Stimulated activated naive B cell treated with anti-CD40 and anti-IgM and Interleukin-4, amounts not matched to agents 10 μg/mL and 1 μg/mL and 100 μg/mL, for 72 hours (primary cell): ENCODE measurements at regions not wholly inside any gene's neighbourhood (a gene's known extent, or its start where the extent isn't known, plus 50 kb on each side); places are given as distances from the start of the nearest gene placed in this dataset.
"Not testable (repeated sequence)": the region's sequence is repeated elsewhere in the genome, so short reads cannot be mapped to it uniquely, and the experiment has no call there.

Experiments
- ATAC-seq, 2 donors: fragments of 150-1000 bp; cut with Tn5 transposase; replicated peaks; 2 replicates each; pipeline ENCODE4 v1.10.0; 2021; ENCODE audit warnings: moderate library complexity in 1 of 2
- DNase-seq: peaks from one replicate; pipeline ENCODE4 v3.0.0; 2021
- H3K27ac Mint-ChIP-seq: one replicate; pipeline ENCODE4 v1.8.0; 2022; ENCODE audit warnings: mild to moderate bottlenecking, mixed read lengths
- H3K27me3 Mint-ChIP-seq, 2 donors: one replicate each; pipeline ENCODE4 v1.8.0; 2022; ENCODE audit warnings: mixed read lengths in 2 of 2
- H3K36me3 Mint-ChIP-seq, 2 donors: one replicate each; pipeline ENCODE4 v1.8.0; 2022; ENCODE audit warnings: mixed read lengths in 2 of 2, mild to moderate bottlenecking in 1 of 2
- H3K4me1 Mint-ChIP-seq, 2 donors: one replicate each; pipeline ENCODE4 v1.8.0; 2022; ENCODE audit warnings: mixed read lengths in 2 of 2, mild to moderate bottlenecking in 1 of 2
- H3K4me3 Mint-ChIP-seq, 2 donors: one replicate each; pipeline ENCODE4 v1.8.0; 2022; ENCODE audit warnings: mild to moderate bottlenecking in 2 of 2, mixed read lengths in 2 of 2, moderate library complexity in 1 of 2
- H3K9me3 Mint-ChIP-seq, 2 donors: one replicate each; pipeline ENCODE4 v1.8.0; 2022; ENCODE audit warnings: mixed read lengths in 2 of 2, mild to moderate bottlenecking in 1 of 2

DNA sequence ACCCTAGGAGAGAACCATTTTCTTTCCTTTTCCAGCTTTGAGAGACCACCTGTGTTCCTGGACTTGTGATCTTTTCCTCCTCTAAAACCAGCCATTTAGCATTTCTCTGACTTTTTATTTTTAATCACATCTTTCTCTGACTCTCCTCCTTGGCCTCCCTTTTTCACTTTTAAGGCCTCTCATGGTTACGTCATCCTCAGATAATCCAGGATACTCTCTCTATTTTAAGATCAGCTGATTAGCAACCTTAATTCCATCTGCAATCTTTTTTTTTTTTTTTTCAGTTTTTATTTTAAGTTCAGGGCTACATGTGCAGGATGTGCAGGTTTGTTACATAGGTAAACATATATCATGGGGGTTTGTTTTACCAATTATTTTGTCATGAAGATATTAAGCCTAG lies 54.0 kb downstream of the RFPL4B start:
- Mint-ChIP-seq H3K27ac (no peak overlapping the region), H3K4me3 (no peak overlapping the region), H3K36me3 (no peaks in the 10 kb centered on the region), H3K9me3 (peaks cover 8 to 9% of the 10 kb centered on the region in 2 donors), H3K4me1 (no peaks in the 10 kb centered on the region), H3K27me3 (no peaks in the 10 kb centered on the region)
- DNase-seq, result no peak
- ATAC-seq, result no peak

DNA sequence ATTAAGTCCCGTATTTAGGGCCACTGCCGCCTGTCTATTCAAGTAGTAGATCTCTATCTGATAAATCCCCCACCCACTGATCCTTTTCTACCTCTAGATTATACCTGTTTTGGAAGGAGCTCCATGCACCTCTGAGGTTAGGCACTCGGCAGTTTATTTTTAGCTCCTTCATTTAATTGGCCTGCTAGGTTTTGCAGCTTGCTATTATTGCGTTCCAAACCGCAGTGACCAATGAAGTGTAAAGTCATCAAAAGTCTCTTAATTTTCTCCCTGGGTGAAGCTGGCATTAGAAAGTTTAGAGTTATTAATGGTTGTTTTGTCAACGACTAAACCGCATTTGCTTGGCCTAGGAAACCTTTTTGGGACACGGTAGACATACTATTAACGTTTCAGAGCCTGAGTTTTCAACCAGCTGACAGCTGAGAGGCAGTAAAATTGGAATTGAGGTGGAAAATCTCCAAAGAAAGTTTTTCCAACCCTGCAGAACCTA lies 60.0 kb downstream of the RFPL4B start:
- Mint-ChIP-seq H3K27ac (no peak overlapping the region), H3K9me3 (no peaks in the 10 kb centered on the region), H3K4me1 (no peaks in the 10 kb centered on the region), H3K36me3 (no peaks in the 10 kb centered on the region), H3K27me3 (peaks cover 0 to 5% of the 10 kb centered on the region in 2 donors), H3K4me3 (no peak overlapping the region)
- no peak for ATAC-seq
- DNase-seq, result no peak

DNA sequence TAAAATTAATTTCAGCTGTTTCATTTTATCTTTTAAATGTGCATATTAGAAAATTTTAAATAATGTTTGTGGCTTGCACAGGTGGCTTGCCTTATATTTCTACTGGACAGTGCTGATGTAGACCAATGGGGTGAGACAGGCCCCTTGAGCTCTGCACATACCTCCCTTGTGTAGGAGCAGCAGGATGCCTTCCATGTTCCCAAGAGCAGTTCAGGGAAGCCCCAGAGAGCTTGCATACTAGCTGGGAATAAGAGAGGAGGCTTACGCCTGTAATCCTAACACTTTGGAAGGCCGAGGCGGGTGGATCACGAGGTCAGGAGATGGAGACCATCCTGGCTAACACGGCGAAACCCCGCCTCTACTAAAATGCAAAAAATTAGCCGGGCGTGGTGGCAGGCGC lies 61.4 kb downstream of the RFPL4B start:
- peaks cover 2 to 5% of the 10 kb centered on the region in 2 donors for H3K27me3 Mint-ChIP-seq
- H3K4me3 Mint-ChIP-seq, result no peak overlapping the region
- no peaks in the 10 kb centered on the region for H3K9me3 Mint-ChIP-seq
- DNase-seq, result no peak
- no peaks in the 10 kb centered on the region for H3K36me3 Mint-ChIP-seq
- no peak overlapping the region for H3K27ac Mint-ChIP-seq
- H3K4me1 Mint-ChIP-seq, result no peaks in the 10 kb centered on the region
- no peak for ATAC-seq

DNA sequence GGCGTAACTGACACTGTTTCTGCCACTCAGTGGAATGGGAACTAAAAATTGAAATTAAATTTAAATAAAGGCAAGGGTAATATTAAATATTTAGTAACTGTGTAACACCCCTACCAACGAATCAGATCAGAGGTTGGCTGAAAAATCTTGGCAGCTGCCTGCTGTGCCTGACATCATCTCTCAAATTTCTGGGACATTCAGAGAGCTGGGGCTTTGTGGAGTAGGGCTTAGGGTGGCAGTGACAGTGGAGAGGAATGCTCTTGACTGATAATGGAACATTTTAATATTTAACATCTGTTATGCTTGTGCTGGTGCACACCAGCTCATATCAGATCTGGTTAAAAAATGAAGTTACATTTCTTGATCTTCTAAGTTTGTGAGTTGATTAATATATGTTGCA lies 62.2 kb downstream of the RFPL4B start:
- Mint-ChIP-seq H3K9me3 (no peaks in the 10 kb centered on the region), H3K36me3 (no peaks in the 10 kb centered on the region), H3K4me3 (no peak overlapping the region), H3K27ac (no peak overlapping the region), H3K4me1 (no peaks in the 10 kb centered on the region), H3K27me3 (peaks cover 10 to 11% of the 10 kb centered on the region in 2 donors)
- DNase-seq, result no peak
- no peak for ATAC-seq

DNA sequence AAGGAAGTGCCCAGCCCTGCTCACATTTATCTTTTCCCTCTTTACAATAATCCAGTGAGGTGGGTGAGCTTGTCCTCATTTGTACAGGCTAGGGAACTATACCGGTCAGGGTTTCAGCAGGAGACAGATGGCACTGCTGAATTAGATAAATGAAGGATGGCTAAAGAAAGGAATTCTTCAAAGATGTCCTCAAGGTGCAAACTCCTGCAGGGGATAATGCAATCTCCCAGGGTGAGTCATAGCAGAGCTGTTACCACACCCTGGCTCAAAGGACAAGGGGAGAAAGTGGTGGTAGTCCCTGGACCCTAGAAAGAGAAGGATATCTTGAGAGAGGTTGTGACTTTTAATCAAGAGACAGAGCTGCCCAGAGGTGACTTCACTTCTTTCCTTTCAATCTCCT lies 66.7 kb downstream of the RFPL4B start:
- no peaks in the 10 kb centered on the region for H3K4me1 Mint-ChIP-seq
- DNase-seq, result no peak
- H3K9me3 Mint-ChIP-seq, result peaks cover 1 to 4% of the 10 kb centered on the region in 2 donors
- peaks cover 6 to 10% of the 10 kb centered on the region in 2 donors for H3K27me3 Mint-ChIP-seq
- H3K4me3 Mint-ChIP-seq, result no peak overlapping the region
- no peaks in the 10 kb centered on the region for H3K36me3 Mint-ChIP-seq
- no peak overlapping the region for H3K27ac Mint-ChIP-seq
- no peak for ATAC-seq

DNA sequence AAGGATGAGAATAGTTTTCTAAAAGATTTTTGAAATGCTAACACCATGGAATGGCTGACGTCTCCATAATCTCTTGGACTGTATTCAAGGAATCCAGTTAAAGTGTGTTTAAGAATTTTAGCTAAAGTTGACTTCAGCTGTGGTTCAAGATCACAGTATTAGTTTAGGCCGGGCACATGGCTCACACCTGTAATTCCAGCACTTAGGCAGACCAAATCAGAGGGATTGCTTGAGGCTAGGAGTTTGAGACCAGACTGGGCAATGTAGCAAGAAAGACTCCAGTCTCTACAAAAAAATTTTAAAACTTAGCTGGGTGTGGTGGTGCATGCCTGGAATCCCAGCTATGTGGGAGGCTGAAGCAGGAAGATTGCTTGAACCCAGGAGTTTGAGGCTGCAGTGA lies 68.2 kb downstream of the RFPL4B start:
- H3K27me3 Mint-ChIP-seq, result peaks cover 7 to 12% of the 10 kb centered on the region in 2 donors
- H3K36me3 Mint-ChIP-seq, result no peaks in the 10 kb centered on the region
- DNase-seq (no peak), ATAC-seq (no peak)
- H3K27ac Mint-ChIP-seq, result no peak overlapping the region
- no peaks in the 10 kb centered on the region for H3K4me1 Mint-ChIP-seq
- no peak overlapping the region for H3K4me3 Mint-ChIP-seq
- H3K9me3 Mint-ChIP-seq, result peaks cover 2 to 4% of the 10 kb centered on the region in 2 donors

DNA sequence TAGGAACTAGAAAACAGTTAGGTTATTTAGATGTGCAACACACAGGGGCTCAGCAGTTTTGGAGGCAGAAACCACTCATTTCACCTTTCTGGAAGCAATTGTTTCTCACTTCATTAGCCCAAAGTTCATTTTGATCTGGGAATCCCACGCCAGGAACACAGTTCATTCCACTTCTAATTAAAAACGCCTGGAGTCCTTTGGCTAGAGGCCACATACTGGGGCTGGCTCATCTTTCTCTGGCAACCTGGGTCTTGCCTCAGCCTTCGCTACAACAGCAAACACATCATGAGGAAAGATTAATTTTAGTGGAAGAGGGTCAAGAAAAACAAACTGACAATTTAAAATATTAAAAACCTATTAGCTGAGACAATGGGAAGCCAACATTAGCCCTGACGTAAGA lies 69.7 kb downstream of the RFPL4B start:
- Mint-ChIP-seq H3K27me3 (peaks cover 14 to 25% of the 10 kb centered on the region in 2 donors), H3K27ac (no peak overlapping the region), H3K4me3 (no peak overlapping the region), H3K9me3 (peaks cover 3 to 4% of the 10 kb centered on the region in 2 donors), H3K4me1 (no peaks in the 10 kb centered on the region), H3K36me3 (no peaks in the 10 kb centered on the region)
- ATAC-seq (no peak), DNase-seq (no peak)

DNA sequence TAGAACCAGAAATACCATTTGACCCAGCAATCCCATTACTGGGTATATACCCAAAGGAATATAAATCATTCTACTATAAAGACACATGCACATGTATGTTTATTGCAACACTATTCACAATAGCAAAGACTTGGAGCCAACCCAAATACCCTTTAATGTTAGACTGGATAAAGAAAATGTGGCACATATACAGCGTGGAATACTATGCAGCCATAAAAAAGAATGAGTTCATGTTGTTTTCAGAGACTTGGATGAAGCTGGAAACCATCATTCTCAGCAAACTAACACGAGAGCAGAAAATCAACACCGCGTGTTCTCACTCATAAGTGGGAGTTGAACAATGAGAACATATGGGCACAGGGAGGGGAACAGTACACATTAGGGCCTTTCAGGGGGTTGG lies 79.9 kb downstream of the RFPL4B start:
- not testable (repeated sequence) for ATAC-seq, DNase-seq, H3K4me3 Mint-ChIP-seq, H3K27ac Mint-ChIP-seq, H3K36me3 Mint-ChIP-seq, H3K4me1 Mint-ChIP-seq
- Mint-ChIP-seq H3K9me3 (peaks cover 0 to 12% of the 10 kb centered on the region in 2 donors), H3K27me3 (peaks cover 0 to 18% of the 10 kb centered on the region in 2 donors)

DNA sequence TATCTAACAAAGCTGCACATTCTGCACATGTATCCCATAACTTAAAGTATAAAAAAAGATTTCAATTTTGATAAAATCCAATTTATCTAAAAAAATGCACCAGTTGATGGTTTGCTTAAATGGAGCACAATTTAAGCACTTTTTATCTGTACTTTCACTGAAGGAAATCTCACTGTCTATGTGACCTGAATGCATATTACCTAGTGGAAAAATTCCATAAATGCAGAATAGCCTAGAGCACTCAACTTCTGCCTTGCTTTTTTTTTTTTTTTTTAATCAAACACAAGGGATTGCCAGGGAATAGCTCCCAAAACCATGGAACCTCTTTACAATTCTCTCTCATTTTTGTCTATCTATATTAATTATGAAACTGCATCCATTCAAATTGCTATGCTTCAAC lies 80.4 kb downstream of the RFPL4B start:
- no peaks in the 10 kb centered on the region for H3K36me3 Mint-ChIP-seq
- peaks cover 0 to 12% of the 10 kb centered on the region in 2 donors for H3K9me3 Mint-ChIP-seq
- H3K4me3 Mint-ChIP-seq, result no peak overlapping the region
- ATAC-seq, result no peak
- DNase-seq, result no peak
- no peaks in the 10 kb centered on the region for H3K4me1 Mint-ChIP-seq
- H3K27me3 Mint-ChIP-seq, result peaks cover 0 to 13% of the 10 kb centered on the region in 2 donors
- H3K27ac Mint-ChIP-seq, result no peak overlapping the region

DNA sequence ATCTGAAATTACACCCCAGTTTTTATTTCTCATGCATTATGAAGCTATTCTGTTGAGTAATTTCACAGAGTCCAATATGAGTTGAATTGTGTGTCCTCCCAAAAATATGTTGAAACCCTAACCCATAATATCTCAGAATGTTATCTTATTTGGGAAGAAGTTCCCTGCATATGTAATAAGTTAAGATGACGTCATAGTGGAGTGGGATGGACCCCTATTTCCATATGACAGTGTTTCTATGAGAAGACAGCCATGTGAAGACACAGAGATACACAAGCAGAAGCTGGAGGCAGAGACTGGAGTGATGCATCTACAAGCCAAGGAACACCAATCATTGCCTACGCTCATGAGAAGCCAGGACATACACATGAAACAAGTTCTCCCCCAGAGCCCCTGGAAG lies 81.3 kb downstream of the RFPL4B start:
- peaks cover 0 to 12% of the 10 kb centered on the region in 2 donors for H3K9me3 Mint-ChIP-seq
- DNase-seq (no peak), ATAC-seq (no peak)
- peaks cover 0 to 7% of the 10 kb centered on the region in 2 donors for H3K27me3 Mint-ChIP-seq
- H3K4me3 Mint-ChIP-seq, result no peak overlapping the region
- no peaks in the 10 kb centered on the region for H3K4me1 Mint-ChIP-seq
- no peaks in the 10 kb centered on the region for H3K36me3 Mint-ChIP-seq
- no peak overlapping the region for H3K27ac Mint-ChIP-seq

DNA sequence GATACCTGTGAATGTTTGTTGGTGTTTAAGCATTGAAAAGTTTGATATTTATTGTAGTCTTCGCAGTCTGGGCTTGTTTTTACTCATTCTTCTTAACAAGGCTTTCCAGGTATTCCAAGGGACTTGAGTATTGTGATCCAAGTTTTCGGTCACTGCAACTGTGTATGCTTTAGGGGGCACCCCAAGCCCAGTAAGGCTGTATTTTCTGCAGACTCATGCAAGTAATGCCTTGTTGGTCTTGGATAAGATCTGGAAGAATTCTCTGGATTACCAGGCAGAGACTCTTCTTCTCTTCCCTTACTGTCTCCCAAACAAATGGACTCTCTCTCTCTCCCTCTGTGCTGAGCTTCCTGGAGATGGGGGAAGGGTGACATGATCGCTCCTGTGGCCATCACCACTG lies 82.1 kb downstream of the RFPL4B start:
- H3K36me3 Mint-ChIP-seq, result no peaks in the 10 kb centered on the region
- DNase-seq (no peak), ATAC-seq (no peak)
- no peaks in the 10 kb centered on the region for H3K4me1 Mint-ChIP-seq
- H3K27ac Mint-ChIP-seq, result no peak overlapping the region
- H3K4me3 Mint-ChIP-seq, result no peak overlapping the region
- no peaks in the 10 kb centered on the region for H3K27me3 Mint-ChIP-seq
- H3K9me3 Mint-ChIP-seq, result peaks cover 0 to 11% of the 10 kb centered on the region in 2 donors

DNA sequence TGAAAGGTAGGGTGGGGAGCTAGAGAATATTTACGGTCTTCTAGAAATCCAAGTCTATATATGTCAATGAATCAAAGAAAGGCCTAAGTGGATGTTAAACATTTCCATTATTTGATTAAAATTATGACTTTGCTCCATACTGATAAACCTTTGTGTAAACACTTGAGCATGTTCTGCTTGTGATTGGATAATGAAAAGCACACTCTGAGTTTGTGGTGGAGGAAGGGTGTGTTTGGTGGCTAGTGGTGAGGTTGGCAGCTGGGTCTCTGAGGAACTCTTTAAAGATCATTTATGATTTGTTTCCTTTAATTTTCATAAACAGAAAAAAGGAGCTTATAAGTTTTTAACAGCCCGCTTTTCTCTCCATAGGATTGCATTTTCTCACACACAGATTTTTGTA lies 84.7 kb downstream of the RFPL4B start:
- DNase-seq (no peak), ATAC-seq (no peak)
- Mint-ChIP-seq H3K4me3 (no peak overlapping the region), H3K4me1 (no peaks in the 10 kb centered on the region), H3K36me3 (no peaks in the 10 kb centered on the region), H3K27ac (no peak overlapping the region), H3K9me3 (peaks cover 0 to 4% of the 10 kb centered on the region in 2 donors), H3K27me3 (no peaks in the 10 kb centered on the region)

DNA sequence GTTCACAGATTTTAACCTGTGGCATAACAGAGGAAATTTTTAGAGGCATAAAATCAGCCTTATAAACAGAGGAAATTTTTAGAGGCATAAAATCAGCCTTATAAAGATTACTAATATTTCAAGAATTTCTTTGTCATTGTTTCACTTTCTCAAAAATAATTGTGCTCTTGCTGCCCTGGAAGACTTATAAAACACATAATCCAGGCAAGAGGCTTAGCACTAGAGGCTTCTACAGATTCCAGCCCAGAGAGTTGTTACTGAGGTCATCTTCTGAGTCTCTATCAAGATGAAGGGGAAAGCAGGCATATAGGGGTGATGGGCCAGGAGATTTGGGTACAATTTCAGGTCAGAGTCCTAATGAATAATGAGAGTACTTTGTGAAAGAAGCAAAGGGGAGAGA lies 85.7 kb downstream of the RFPL4B start:
- Mint-ChIP-seq H3K27ac (no peak overlapping the region), H3K36me3 (no peaks in the 10 kb centered on the region), H3K27me3 (no peaks in the 10 kb centered on the region), H3K4me1 (no peaks in the 10 kb centered on the region), H3K4me3 (no peak overlapping the region), H3K9me3 (peaks cover 0 to 1% of the 10 kb centered on the region in 2 donors)
- no peak for DNase-seq
- ATAC-seq, result no peak

DNA sequence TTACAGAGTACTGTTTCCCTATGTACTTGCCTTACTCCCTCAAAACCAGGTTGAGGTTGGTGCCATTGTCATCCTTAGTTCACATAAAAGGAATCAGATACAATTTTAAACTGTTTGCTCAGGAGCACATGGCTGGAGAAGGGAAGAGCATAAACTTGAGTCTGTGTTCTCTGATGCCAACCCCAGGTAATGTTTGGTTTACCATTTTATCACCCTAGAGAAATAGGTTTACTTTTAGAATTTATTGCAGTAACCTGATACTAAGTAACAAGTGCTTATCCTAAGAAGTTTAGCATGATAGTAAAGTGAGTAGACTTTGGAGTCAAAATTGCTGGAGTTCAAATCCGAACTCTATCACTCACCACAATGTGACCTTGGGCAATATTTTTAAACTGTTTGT lies 86.3 kb downstream of the RFPL4B start:
- Mint-ChIP-seq H3K9me3 (peaks cover 0 to 1% of the 10 kb centered on the region in 2 donors), H3K27me3 (no peaks in the 10 kb centered on the region), H3K27ac (no peak overlapping the region), H3K4me3 (no peak overlapping the region), H3K4me1 (no peaks in the 10 kb centered on the region), H3K36me3 (no peaks in the 10 kb centered on the region)
- no peak for ATAC-seq
- DNase-seq, result no peak

DNA sequence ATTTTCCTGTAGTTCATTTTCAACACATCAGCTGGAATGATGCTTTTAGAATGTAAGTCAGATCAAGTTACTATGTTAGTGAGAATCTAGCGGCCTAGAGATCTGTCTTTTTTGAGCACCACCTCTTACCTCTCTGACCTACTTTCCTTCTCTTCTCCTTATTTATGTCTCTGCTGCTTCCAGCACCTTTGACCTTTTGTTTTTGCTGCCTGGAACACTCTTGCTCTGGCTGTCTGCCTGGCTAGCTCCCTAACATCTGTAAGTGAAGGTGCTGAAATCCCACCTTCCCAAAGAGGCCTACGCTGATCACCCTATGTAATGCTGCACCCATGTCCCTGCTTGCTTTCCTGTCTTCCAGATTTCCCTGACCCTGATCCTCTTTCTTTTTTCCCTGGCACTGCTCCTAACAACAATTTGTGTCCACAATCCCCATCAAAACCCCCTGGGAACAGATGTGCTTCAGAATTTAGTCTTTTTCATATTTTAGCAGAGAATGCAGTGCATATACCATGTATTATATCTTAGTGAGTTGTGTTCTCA lies 87.8 kb downstream of the RFPL4B start:
- H3K4me3 Mint-ChIP-seq, result no peak overlapping the region
- peaks cover 0 to 1% of the 10 kb centered on the region in 2 donors for H3K9me3 Mint-ChIP-seq
- ATAC-seq (no peak), DNase-seq (no peak)
- H3K27ac Mint-ChIP-seq, result no peak overlapping the region
- no peaks in the 10 kb centered on the region for H3K27me3 Mint-ChIP-seq
- no peaks in the 10 kb centered on the region for H3K36me3 Mint-ChIP-seq
- H3K4me1 Mint-ChIP-seq, result no peaks in the 10 kb centered on the region

DNA sequence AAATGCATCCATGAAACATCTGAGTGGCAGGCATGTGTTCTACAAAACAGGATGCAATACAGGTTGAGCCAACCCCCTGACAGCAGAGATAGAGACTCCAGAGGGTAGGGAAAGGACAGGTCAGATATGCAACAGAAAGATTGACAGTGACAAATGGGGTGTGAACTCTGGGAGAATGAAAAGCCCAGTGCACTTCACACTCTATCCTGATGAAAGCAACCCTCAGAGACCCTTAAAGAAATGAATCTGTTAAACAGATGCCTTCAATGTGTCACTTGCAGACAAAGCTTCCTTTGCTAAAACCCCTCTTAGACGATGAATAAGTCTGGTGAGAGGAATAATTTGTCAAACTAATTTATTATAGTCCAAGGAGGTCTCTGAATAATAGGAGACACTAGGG lies 89.9 kb downstream of the RFPL4B start:
- Mint-ChIP-seq H3K27ac (no peak overlapping the region), H3K9me3 (no peaks in the 10 kb centered on the region), H3K36me3 (no peaks in the 10 kb centered on the region), H3K4me3 (no peak overlapping the region), H3K4me1 (no peaks in the 10 kb centered on the region), H3K27me3 (no peaks in the 10 kb centered on the region)
- no peak for DNase-seq
- ATAC-seq, result no peak
